ENCODE measurements at regions not wholly inside any gene's neighbourhood (a gene's known extent, or its start where the extent isn't known, plus 50 kb on each side); places are given as distances from the start of the nearest gene placed in this dataset.
A peak's percentile ranks its signal among the peaks of the same experiment; 100 is the strongest.

- Histone ChIP-seq H3K9me3 (ENCODE audit: control insufficient read depth in 1 of 2, low read length in 2 of 2) (no peaks in the 10 kb centered on the region), H3K4me3 (ENCODE audit: low read depth in 1 of 2, low read length in 2 of 2) (no peak overlapping the region), H3K27me3 (ENCODE audit: low read depth, low read length) (no peaks in the 10 kb centered on the region), H3K4me1 (ENCODE audit: control insufficient read depth in 1 of 2, insufficient read depth in 2 of 2, low read length in 2 of 2) (no peaks in the 10 kb centered on the region), H3K27ac (ENCODE audit: low read length) (no peak overlapping the region), H3K36me3 (ENCODE audit: control insufficient read depth in 1 of 2, insufficient read depth in 2 of 2, low read length in 2 of 2) (no peaks in the 10 kb centered on the region)
These were observed 105.4 kb upstream of the LCLAT1 start for GRCh38 chr2:30341500-30342267.

- H3K9me3 ChIP-seq (ENCODE audit: control insufficient read depth in 1 of 2, low read length in 2 of 2) = no peaks in the 10 kb centered on the region
- H3K4me3 ChIP-seq (ENCODE audit: low read depth in 1 of 2, low read length in 2 of 2) = peak overlapping the region; percentile 44
- H3K36me3 ChIP-seq (ENCODE audit: control insufficient read depth in 1 of 2, insufficient read depth in 2 of 2, low read length in 2 of 2) = no peaks in the 10 kb centered on the region
- H3K27me3 ChIP-seq (ENCODE audit: low read depth, low read length) = no peaks in the 10 kb centered on the region
- H3K4me1 ChIP-seq (ENCODE audit: control insufficient read depth in 1 of 2, insufficient read depth in 2 of 2, low read length in 2 of 2) = peaks cover 0 to 4% of the 10 kb centered on the region in 2 donors
- H3K27ac ChIP-seq (ENCODE audit: low read length) = peak overlapping the region; percentile 67
These were observed 100.4 kb upstream of the LCLAT1 start for GRCh38 chr2:30346471-30347169.

DNA sequence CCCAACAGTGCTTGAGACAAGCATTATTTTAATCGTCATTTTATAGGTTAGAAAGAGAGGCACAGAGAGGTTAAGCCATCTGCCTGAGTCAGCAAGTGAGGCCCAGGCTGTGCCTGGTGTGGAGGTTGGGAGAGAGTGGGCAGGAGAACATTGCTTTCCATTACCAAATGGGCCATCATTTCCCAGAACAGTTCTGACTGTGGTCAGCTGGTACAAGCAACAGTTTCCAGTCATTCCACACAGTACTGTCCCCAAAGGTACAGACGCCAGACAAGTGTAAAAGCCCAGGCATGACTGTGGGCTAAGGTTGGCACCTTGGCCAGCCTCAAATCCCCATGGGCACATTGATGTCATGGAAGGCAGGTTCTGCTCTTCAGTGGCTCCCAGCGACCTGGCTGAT lies 98.2 kb upstream of the LCLAT1 start:
- H3K4me3 ChIP-seq (ENCODE audit: low read depth in 1 of 2, low read length in 2 of 2) = no peak overlapping the region
- H3K27ac ChIP-seq (ENCODE audit: low read length) = no peak overlapping the region
- H3K4me1 ChIP-seq (ENCODE audit: control insufficient read depth in 1 of 2, insufficient read depth in 2 of 2, low read length in 2 of 2) = peaks cover 0 to 4% of the 10 kb centered on the region in 2 donors
- H3K27me3 ChIP-seq (ENCODE audit: low read depth, low read length) = no peaks in the 10 kb centered on the region
- no peaks in the 10 kb centered on the region for H3K36me3 ChIP-seq (ENCODE audit: control insufficient read depth in 1 of 2, insufficient read depth in 2 of 2, low read length in 2 of 2)
- H3K9me3 ChIP-seq (ENCODE audit: control insufficient read depth in 1 of 2, low read length in 2 of 2) = no peaks in the 10 kb centered on the region

GRCh38 chr2:30349691-30350090 lies 97.4 kb upstream of the LCLAT1 start:
- Histone ChIP-seq H3K4me1 (ENCODE audit: control insufficient read depth in 1 of 2, insufficient read depth in 2 of 2, low read length in 2 of 2) (peaks cover 0 to 4% of the 10 kb centered on the region in 2 donors), H3K4me3 (ENCODE audit: low read depth in 1 of 2, low read length in 2 of 2) (no peak overlapping the region), H3K9me3 (ENCODE audit: control insufficient read depth in 1 of 2, low read length in 2 of 2) (no peaks in the 10 kb centered on the region), H3K27me3 (ENCODE audit: low read depth, low read length) (no peaks in the 10 kb centered on the region), H3K36me3 (ENCODE audit: control insufficient read depth in 1 of 2, insufficient read depth in 2 of 2, low read length in 2 of 2) (no peaks in the 10 kb centered on the region), H3K27ac (ENCODE audit: low read length) (no peak overlapping the region)

DNA sequence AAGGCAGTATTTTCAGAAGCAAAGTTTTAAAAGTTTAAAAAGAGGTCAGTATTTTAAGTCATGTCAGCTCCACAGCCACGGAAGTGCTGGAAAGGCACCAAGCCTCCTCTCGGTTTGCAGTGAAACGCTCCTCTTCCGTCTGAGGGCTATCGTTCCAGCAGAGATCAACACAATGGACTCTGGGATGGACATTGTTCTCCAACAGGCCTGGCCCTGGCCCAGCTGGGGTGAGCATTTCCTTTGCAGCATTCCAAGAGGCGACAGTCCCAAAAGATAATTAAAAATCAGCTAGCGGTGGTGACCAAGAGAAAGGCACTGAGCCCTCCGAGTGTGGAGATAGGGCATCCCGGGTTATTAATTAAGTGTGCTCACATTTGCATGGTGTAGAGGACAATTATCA lies 95.9 kb upstream of the LCLAT1 start:
- peaks cover 0 to 4% of the 10 kb centered on the region in 2 donors for H3K4me1 ChIP-seq (ENCODE audit: control insufficient read depth in 1 of 2, insufficient read depth in 2 of 2, low read length in 2 of 2)
- H3K27ac ChIP-seq (ENCODE audit: low read length) = no peak overlapping the region
- H3K36me3 ChIP-seq (ENCODE audit: control insufficient read depth in 1 of 2, insufficient read depth in 2 of 2, low read length in 2 of 2) = no peaks in the 10 kb centered on the region
- no peak overlapping the region for H3K4me3 ChIP-seq (ENCODE audit: low read depth in 1 of 2, low read length in 2 of 2)
- H3K27me3 ChIP-seq (ENCODE audit: low read depth, low read length) = no peaks in the 10 kb centered on the region
- no peaks in the 10 kb centered on the region for H3K9me3 ChIP-seq (ENCODE audit: control insufficient read depth in 1 of 2, low read length in 2 of 2)

DNA sequence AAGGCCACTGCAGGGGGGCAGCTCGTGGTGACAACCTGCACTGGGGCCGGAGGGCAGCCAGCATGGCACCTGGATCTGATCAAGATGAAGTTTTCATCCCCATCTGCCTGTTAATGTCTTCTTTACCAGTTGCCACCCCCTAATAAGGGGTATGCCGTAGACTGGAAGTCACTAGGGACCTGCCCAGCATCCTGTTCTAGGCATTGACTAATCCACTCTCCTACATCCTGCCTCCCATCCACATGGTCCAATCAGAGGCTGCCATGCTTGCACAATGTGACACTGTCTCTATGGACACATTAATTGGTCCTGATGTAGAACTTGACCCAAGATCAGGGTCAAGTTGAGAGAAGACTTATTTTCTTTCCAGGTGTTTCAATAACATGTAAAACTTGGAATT lies 95.1 kb upstream of the LCLAT1 start:
- H3K27ac ChIP-seq (ENCODE audit: low read length) = no peak overlapping the region
- peaks cover 0 to 4% of the 10 kb centered on the region in 2 donors for H3K4me1 ChIP-seq (ENCODE audit: control insufficient read depth in 1 of 2, insufficient read depth in 2 of 2, low read length in 2 of 2)
- H3K4me3 ChIP-seq (ENCODE audit: low read depth in 1 of 2, low read length in 2 of 2) = no peak overlapping the region
- no peaks in the 10 kb centered on the region for H3K27me3 ChIP-seq (ENCODE audit: low read depth, low read length)
- H3K36me3 ChIP-seq (ENCODE audit: control insufficient read depth in 1 of 2, insufficient read depth in 2 of 2, low read length in 2 of 2) = no peaks in the 10 kb centered on the region
- H3K9me3 ChIP-seq (ENCODE audit: control insufficient read depth in 1 of 2, low read length in 2 of 2) = no peaks in the 10 kb centered on the region

DNA sequence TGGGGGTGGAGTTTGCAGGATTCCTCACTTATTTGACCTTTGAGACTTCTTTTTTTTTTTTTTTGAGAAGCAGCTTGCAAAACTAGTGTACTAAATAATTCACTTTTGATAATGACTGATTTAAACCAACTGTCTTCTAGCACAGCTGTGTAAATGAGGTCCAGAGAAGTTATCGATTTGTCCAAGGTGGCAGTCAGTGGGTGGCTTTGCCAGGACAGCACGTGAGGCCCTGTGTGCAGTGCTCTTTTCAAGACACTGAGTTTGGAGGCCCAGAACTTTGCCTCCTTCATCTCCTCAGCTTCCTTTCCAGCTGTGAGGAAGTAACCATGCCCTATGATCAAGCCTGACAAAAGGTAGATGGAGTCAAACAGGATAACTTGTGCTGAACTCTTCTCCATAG lies 92.9 kb upstream of the LCLAT1 start:
- H3K9me3 ChIP-seq (ENCODE audit: control insufficient read depth in 1 of 2, low read length in 2 of 2) = no peaks in the 10 kb centered on the region
- H3K4me3 ChIP-seq (ENCODE audit: low read depth in 1 of 2, low read length in 2 of 2) = no peak overlapping the region
- H3K4me1 ChIP-seq (ENCODE audit: control insufficient read depth in 1 of 2, insufficient read depth in 2 of 2, low read length in 2 of 2) = no peaks in the 10 kb centered on the region
- no peaks in the 10 kb centered on the region for H3K36me3 ChIP-seq (ENCODE audit: control insufficient read depth in 1 of 2, insufficient read depth in 2 of 2, low read length in 2 of 2)
- H3K27me3 ChIP-seq (ENCODE audit: low read depth, low read length) = no peaks in the 10 kb centered on the region
- H3K27ac ChIP-seq (ENCODE audit: low read length) = no peak overlapping the region

GRCh38 chr2:30354621-30355020 lies 92.4 kb upstream of the LCLAT1 start:
- Histone ChIP-seq H3K27ac (ENCODE audit: low read length) (no peak overlapping the region), H3K4me1 (ENCODE audit: control insufficient read depth in 1 of 2, insufficient read depth in 2 of 2, low read length in 2 of 2) (peaks cover 0 to 4% of the 10 kb centered on the region in 2 donors), H3K36me3 (ENCODE audit: control insufficient read depth in 1 of 2, insufficient read depth in 2 of 2, low read length in 2 of 2) (no peaks in the 10 kb centered on the region), H3K9me3 (ENCODE audit: control insufficient read depth in 1 of 2, low read length in 2 of 2) (no peaks in the 10 kb centered on the region), H3K27me3 (ENCODE audit: low read depth, low read length) (no peaks in the 10 kb centered on the region), H3K4me3 (ENCODE audit: low read depth in 1 of 2, low read length in 2 of 2) (no peak overlapping the region)

GRCh38 chr2:30355306-30355705 lies 91.7 kb upstream of the LCLAT1 start:
- H3K36me3 ChIP-seq (ENCODE audit: control insufficient read depth in 1 of 2, insufficient read depth in 2 of 2, low read length in 2 of 2) = no peaks in the 10 kb centered on the region
- no peak overlapping the region for H3K27ac ChIP-seq (ENCODE audit: low read length)
- no peak overlapping the region for H3K4me3 ChIP-seq (ENCODE audit: low read depth in 1 of 2, low read length in 2 of 2)
- H3K27me3 ChIP-seq (ENCODE audit: low read depth, low read length) = no peaks in the 10 kb centered on the region
- H3K4me1 ChIP-seq (ENCODE audit: control insufficient read depth in 1 of 2, insufficient read depth in 2 of 2, low read length in 2 of 2) = peaks cover 5 to 11% of the 10 kb centered on the region in 2 donors
- H3K9me3 ChIP-seq (ENCODE audit: control insufficient read depth in 1 of 2, low read length in 2 of 2) = no peaks in the 10 kb centered on the region

- Histone ChIP-seq H3K36me3 (ENCODE audit: control insufficient read depth in 1 of 2, insufficient read depth in 2 of 2, low read length in 2 of 2) (no peaks in the 10 kb centered on the region), H3K27me3 (ENCODE audit: low read depth, low read length) (no peaks in the 10 kb centered on the region), H3K4me1 (ENCODE audit: control insufficient read depth in 1 of 2, insufficient read depth in 2 of 2, low read length in 2 of 2) (peaks cover 5 to 14% of the 10 kb centered on the region in 2 donors), H3K27ac (ENCODE audit: low read length) (no peak overlapping the region), H3K9me3 (ENCODE audit: control insufficient read depth in 1 of 2, low read length in 2 of 2) (no peaks in the 10 kb centered on the region), H3K4me3 (ENCODE audit: low read depth in 1 of 2, low read length in 2 of 2) (no peak overlapping the region)
These were observed 91.0 kb upstream of the LCLAT1 start for GRCh38 chr2:30356071-30356470.

DNA sequence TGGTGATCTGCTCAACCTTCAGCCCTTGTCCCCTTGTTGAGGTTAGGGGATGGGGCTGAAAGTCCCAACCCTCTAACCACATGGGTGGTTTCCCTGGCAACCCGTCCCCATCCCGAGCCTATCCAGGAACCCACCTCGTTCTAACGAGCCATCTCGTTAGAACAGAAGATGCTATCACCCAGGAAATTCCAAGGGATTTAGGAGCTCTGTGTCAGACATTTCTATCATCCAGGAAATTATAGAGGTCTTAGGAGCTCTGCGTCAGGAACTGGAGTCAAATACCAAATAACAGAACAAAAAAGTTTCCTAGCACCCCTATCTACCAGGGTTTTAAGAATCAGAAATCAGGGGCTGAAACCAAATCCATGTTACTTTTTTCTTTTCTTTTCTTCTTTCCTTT lies 90.3 kb upstream of the LCLAT1 start:
- H3K9me3 ChIP-seq (ENCODE audit: control insufficient read depth in 1 of 2, low read length in 2 of 2) = no peaks in the 10 kb centered on the region
- no peaks in the 10 kb centered on the region for H3K27me3 ChIP-seq (ENCODE audit: low read depth, low read length)
- peaks cover 5 to 14% of the 10 kb centered on the region in 2 donors for H3K4me1 ChIP-seq (ENCODE audit: control insufficient read depth in 1 of 2, insufficient read depth in 2 of 2, low read length in 2 of 2)
- H3K36me3 ChIP-seq (ENCODE audit: control insufficient read depth in 1 of 2, insufficient read depth in 2 of 2, low read length in 2 of 2) = no peaks in the 10 kb centered on the region
- H3K4me3 ChIP-seq (ENCODE audit: low read depth in 1 of 2, low read length in 2 of 2) = no peak overlapping the region
- no peak overlapping the region for H3K27ac ChIP-seq (ENCODE audit: low read length)

Measured in muscle layer of duodenum (tissue), 2 donors.